OCI-LY3 (cell line): ENCODE measurements at regions not wholly inside any gene's neighbourhood (a gene's known extent, or its start where the extent isn't known, plus 50 kb on each side); places are given as distances from the start of the nearest gene placed in this dataset.

Experiments
- CTCF ChIP-seq: fragments of 200-600, 300-600 bp; sonication (generic); IDR thresholded peaks from 2 replicates; pipeline ENCODE4 v1.5.1; 2014; ENCODE audit warnings: antibody characterized with exemption, low read length, low read depth
- EZH2phosphoT487 ChIP-seq: fragments of 200-600 bp; shearing (Covaris generic); IDR thresholded peaks from 2 replicates; pipeline ENCODE4 v1.6.1; 2018; ENCODE audit warnings: antibody characterized with exemption, mixed run types, low read depth

DNA sequence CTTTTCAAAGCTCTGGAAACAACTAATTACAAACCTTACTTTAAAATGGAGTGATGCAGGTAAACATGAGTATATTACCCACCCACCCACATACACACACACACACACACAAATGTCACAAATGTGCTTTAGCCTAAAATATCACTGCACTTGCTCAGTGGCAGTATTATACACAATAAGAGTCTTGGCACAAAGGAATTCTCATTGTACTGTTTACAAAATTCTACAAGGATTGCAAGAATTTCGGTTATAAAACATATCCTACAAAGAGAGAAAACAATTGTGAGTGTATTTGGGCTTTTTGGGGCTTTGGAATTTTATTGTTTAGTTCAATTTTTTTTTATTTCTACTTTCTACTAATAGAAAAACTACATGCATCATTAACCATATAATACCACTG lies 113.2 kb upstream of the BEND6 start:
- TF ChIP-seq CTCF (no peak), EZH2phosphoT487 (no peak)
